Mucosa of stomach (tissue), 1 donor: ENCODE measurements at regions not wholly inside any gene's neighbourhood (a gene's known extent, or its start where the extent isn't known, plus 50 kb on each side); places are given as distances from the start of the nearest gene placed in this dataset.

Experiments
- H3K27me3 ChIP-seq: one replicate; pipeline ENCODE4 v1.7.0; 2013; ENCODE audit warnings: mild to moderate bottlenecking, low read length; ENCODE audit not compliant: control insufficient read depth, insufficient read depth
- H3K36me3 ChIP-seq: one replicate; pipeline ENCODE4 v1.7.0; 2013; ENCODE audit warnings: low read length; ENCODE audit not compliant: control insufficient read depth, insufficient read depth
- H3K4me1 ChIP-seq: one replicate; pipeline ENCODE4 v1.7.0; 2013; ENCODE audit warnings: mild to moderate bottlenecking, low read length; ENCODE audit not compliant: control insufficient read depth, insufficient read depth
- H3K4me3 ChIP-seq: one replicate; pipeline ENCODE4 v1.7.0; 2013; ENCODE audit warnings: low read length
- H3K9ac ChIP-seq: one replicate; pipeline ENCODE4 v1.7.0; 2013; ENCODE audit warnings: mild to moderate bottlenecking, low read length, moderate library complexity
- H3K9me3 ChIP-seq: one replicate; pipeline ENCODE4 v1.7.0; 2013; ENCODE audit warnings: mild to moderate bottlenecking, low read length, moderate library complexity; ENCODE audit not compliant: control insufficient read depth
- donor health status: Pancreatic carcinoma.

DNA sequence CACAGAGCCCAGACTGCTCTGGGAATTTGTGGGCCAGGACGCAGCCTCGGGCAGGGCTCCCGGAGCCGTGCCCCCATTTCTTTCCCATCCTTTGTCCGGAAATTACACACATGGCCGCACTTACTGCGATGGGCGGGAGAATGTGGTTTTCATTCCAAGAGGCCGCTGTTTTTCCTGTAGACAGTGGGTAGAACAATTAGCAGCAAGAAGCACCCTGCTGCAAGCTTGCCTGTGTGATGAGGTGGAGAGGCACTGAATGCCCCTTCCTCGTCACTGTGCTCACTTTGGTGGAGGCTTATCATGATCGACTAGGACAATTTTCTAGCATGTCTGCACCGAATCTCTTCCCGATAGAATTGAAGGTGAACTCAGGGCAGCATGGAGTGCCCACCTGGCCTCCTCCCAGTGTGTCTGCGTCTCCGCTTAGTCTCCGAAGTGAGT lies 102.8 kb downstream of the DACT2 start:
- H3K4me1 ChIP-seq: no peaks in the 10 kb centered on the region
- H3K9me3 ChIP-seq: no peaks in the 10 kb centered on the region
- H3K9ac ChIP-seq: no peak overlapping the region
- H3K36me3 ChIP-seq: no peaks in the 10 kb centered on the region
- H3K27me3 ChIP-seq: no peaks in the 10 kb centered on the region
- no peak overlapping the region for H3K4me3 ChIP-seq

DNA sequence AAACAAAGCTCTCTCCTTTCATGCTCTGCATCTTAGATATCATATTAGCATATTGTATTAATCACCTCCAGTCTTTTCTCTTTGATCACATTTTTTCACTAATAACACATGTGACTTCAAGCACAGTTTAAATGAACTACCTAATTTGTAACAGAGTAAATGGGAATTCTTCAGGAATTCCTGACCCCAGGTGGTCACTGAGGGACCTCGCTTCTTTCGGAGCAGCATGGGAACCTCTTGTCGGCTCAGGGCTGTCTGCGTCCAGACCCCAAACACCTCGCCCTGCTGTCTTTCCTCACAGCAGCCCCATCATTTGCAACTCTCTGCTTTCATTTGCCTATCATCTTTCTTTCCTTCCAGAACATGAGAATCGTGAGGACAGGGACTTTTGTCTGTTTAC lies 103.5 kb downstream of the DACT2 start:
- H3K27me3 ChIP-seq: no peaks in the 10 kb centered on the region
- no peak overlapping the region for H3K4me3 ChIP-seq
- no peaks in the 10 kb centered on the region for H3K36me3 ChIP-seq
- no peak overlapping the region for H3K9ac ChIP-seq
- H3K9me3 ChIP-seq: no peaks in the 10 kb centered on the region
- H3K4me1 ChIP-seq: no peaks in the 10 kb centered on the region

DNA sequence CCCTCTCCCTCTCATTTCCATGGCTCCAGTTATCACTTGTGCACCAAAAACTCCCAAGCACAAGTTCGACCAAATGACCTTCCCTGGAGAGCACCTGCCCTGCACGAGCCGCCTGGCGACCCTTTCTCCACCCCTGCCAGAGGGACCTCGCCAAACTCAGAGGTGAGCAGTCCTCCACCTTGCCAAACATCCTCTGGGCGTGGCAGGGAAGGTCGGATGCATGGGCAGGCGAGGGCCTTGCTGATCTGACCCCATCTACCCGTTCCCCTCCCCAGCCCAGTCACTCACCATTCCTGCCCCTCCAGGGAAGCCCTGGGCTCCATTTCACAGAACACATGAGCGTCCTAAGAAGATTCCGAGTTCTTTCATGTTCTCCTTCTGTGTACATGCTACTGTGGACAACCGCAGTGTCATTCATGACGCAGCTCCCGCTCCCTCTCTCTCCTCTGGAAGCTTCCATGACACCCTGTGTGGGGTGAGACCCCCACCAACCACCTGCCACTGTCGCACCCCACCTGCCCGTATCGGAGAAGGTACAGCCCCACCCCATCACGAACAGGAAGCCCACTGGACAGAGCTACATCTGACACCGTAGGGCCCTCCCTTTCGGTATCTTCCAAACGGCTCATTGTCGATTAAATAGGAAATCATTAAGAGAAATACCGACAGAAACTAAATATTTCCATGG lies 104.3 kb downstream of the DACT2 start:
- H3K4me3 ChIP-seq: no peak overlapping the region
- no peaks in the 10 kb centered on the region for H3K36me3 ChIP-seq
- H3K4me1 ChIP-seq: no peaks in the 10 kb centered on the region
- no peaks in the 10 kb centered on the region for H3K27me3 ChIP-seq
- no peak overlapping the region for H3K9ac ChIP-seq
- H3K9me3 ChIP-seq: no peaks in the 10 kb centered on the region

DNA sequence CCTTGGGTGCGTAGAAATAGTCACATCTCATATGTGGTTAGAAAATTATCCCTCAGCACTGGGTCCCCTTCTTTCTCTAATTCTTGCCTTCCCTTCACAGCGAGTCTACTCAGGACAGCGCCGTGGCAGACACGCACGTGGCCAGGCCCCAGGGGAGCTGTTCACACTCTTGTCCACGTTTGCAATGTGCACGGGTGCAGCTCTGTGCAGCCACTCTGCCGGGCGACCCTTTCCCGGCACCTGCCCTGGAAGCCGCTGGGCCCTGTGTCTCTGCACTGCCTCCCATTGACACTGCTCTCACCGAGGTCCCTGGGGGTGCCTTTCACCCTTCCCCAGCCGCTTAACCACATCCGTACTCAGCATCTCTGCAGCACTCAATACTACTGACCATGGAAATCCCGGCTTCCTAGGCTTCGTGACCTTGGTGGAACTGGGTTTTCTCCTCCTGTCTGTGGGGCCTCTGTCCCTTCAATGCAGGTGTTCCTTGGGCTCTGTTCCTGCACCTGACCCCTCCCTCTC lies 104.9 kb downstream of the DACT2 start:
- H3K9me3 ChIP-seq: no peaks in the 10 kb centered on the region
- H3K9ac ChIP-seq: no peak overlapping the region
- H3K36me3 ChIP-seq: no peaks in the 10 kb centered on the region
- no peaks in the 10 kb centered on the region for H3K27me3 ChIP-seq
- no peaks in the 10 kb centered on the region for H3K4me1 ChIP-seq
- no peak overlapping the region for H3K4me3 ChIP-seq

DNA sequence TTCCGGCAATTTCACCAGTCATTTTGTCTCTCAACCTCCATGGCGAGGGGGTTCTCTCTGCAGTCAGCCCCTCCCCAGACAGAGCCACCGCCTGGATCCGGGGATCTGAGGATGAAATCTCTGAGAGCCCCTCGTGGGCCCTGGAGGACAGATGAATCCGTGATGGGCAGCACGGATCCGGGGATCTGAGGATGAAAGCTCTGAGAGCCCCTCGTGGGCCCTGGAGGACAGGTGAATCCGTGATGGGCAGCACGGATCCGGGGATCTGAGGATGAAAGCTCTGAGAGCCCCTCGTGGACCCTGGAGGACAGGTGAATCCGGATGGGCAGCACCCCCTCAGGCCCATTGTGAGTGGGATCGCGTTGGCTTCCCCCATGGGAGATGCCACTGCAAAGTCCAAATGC lies 106.5 kb downstream of the DACT2 start:
- Histone ChIP-seq H3K36me3 (no peaks in the 10 kb centered on the region), H3K4me1 (no peaks in the 10 kb centered on the region), H3K4me3 (no peak overlapping the region), H3K9ac (no peak overlapping the region), H3K27me3 (no peaks in the 10 kb centered on the region), H3K9me3 (no peaks in the 10 kb centered on the region)

DNA sequence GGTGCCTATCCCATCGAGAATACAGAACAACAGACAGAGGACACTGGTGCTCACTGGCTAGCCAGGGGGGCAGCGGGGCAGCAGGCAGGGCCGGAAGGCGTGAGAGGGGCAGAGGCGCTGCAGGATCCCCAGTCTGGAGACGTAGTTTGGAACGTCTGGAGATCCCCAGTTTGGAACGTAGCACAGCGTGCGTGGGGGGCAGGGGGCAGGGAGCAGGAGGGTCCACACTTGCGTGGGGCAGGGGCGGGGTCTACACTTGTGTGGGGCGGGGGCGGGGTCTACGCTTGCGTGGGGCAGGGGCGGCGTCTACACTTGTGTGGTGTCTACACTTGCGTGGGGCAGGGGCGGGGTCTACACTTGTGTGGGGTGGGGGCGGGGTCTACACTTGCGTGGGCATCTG lies 107.2 kb downstream of the DACT2 start:
- Histone ChIP-seq H3K4me1 (no peaks in the 10 kb centered on the region), H3K36me3 (no peaks in the 10 kb centered on the region), H3K9me3 (no peaks in the 10 kb centered on the region), H3K27me3 (no peaks in the 10 kb centered on the region), H3K4me3 (no peak overlapping the region), H3K9ac (no peak overlapping the region)

DNA sequence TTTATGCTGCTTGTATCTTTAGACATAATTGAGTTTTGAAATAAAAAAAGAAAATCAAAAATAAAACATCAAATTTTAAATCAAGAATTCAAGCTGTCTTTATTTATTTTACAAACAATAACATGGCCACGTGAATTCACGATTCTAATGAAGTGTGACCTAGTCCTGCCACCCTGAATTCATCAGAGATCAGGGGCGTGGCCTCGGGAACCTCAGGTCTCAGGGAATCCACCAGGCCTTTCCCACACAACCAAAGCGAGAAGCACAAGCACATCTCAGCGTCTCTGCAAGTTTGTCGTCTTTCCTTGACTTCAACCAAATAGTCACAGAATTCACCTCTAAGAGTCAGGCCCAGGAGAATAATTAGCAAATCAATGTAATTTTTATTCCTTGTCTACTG lies 107.9 kb downstream of the DACT2 start:
- Histone ChIP-seq H3K27me3 (no peaks in the 10 kb centered on the region), H3K4me1 (no peaks in the 10 kb centered on the region), H3K9ac (no peak overlapping the region), H3K36me3 (no peaks in the 10 kb centered on the region), H3K9me3 (no peaks in the 10 kb centered on the region), H3K4me3 (no peak overlapping the region)

DNA sequence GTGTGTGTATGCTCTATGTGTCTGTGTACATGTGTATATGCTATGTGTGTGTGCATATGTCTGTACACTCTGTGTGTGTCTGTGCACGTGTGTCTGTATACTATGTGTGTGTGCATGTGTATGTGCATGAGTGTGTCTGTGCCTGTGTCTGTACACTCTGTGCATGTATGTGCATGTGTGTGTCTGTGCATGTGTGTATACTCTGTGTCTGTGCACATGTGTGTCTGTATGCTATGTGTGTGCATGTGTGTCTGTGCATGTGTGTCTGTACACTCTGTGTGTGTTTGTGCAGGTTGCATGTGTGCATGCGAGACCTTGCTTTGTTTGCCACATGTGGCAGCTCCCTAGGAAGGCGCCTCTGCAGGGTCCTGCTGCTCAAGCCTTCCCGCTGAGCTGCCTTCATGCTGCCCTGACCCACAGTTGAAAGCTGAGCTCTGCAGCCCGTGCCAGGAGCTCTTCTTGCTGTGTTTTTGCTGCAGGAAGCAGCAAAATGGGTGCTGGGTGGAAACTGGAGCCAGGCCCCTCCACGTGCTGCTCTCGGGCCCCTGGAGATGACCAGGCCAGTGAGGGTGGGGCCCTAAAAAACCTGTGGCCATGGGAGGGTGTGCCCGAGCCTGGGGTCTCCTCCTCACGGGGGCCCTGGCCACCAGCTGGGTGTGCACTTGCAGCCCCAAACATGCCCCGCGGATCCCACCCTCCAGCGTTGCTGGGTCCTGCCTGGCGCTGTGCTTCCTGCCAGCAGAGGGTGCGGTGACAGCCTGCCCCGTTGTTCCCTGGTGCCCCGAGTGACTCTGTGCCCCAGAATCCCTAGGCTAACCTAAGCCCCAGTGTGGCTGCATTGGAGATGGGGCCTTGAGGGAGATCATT lies 109.1 kb downstream of the DACT2 start:
- Histone ChIP-seq H3K9me3 (no peaks in the 10 kb centered on the region), H3K9ac (no peak overlapping the region), H3K4me1 (no peaks in the 10 kb centered on the region), H3K27me3 (no peaks in the 10 kb centered on the region), H3K36me3 (no peaks in the 10 kb centered on the region), H3K4me3 (no peak overlapping the region)

DNA sequence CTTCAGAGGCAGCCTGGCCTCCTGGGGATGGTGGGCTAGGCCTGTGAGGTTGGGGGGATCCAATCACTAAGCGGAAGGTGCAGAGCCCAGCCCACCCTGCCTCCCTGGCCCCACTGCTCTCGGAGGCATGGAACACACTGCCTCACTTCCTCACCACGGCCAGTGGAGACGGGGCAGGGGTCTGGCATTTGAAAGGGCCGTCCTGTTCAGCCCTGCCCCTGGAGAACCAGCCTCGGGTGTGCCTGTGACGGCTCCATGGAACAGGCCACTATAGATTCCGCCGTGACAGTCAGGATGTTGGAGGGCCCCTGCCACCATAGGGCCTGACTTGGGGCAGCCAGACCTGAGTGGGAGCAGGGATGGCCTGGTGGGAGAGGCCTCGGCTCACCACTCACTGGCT lies 110.2 kb downstream of the DACT2 start:
- Histone ChIP-seq H3K27me3 (no peaks in the 10 kb centered on the region), H3K4me1 (no peaks in the 10 kb centered on the region), H3K36me3 (no peaks in the 10 kb centered on the region)

DNA sequence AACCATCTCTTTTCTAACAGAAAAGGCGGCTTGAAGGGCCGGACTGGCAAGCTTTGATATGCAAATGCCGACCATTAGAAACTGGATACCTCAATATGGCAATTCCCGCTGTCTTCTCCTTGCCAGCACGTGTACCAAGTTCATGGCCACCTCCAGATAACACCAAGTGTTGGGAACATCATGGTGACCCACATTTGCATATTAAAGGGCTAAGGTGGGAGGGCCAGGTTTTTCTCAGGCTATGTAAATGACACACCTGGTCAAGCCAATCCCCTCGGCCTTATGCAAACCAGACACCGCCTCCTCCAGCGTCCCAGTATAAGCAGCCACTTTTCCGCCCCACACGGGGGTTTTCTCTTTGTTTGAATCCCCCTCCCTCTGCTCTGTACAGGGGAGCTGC lies 110.7 kb downstream of the DACT2 start:
- Histone ChIP-seq H3K9me3 (no peaks in the 10 kb centered on the region), H3K4me1 (no peaks in the 10 kb centered on the region), H3K27me3 (no peaks in the 10 kb centered on the region), H3K4me3 (no peak overlapping the region), H3K9ac (no peak overlapping the region), H3K36me3 (no peaks in the 10 kb centered on the region)

More for the DNA sequence above, 110.2 kb downstream of the DACT2 start:
- H3K4me3 ChIP-seq: no peak overlapping the region
- H3K9ac ChIP-seq: no peak overlapping the region
- no peaks in the 10 kb centered on the region for H3K9me3 ChIP-seq

DNA sequence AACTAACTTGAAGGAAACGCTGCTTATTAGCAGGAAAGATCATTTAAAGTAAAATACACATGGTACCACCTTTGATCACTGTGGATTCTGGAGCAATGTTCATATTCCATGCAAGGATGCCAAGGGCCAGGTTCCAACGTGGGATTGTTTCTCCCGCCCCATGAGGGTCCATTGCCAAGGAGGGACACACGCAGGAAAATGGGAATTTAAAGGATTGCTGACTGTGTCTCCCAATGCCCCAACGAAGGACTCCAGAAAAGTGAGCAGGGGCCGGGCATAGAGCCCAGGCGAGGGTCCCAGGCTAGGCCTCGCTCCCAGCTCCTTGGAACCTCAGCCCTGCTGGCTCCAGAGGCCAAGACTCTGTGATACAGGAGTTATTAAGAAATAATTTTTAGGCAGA lies 111.2 kb downstream of the DACT2 start:
- no peaks in the 10 kb centered on the region for H3K9me3 ChIP-seq
- H3K4me1 ChIP-seq: no peaks in the 10 kb centered on the region
- no peak overlapping the region for H3K9ac ChIP-seq
- no peaks in the 10 kb centered on the region for H3K36me3 ChIP-seq
- no peaks in the 10 kb centered on the region for H3K27me3 ChIP-seq
- no peak overlapping the region for H3K4me3 ChIP-seq

DNA sequence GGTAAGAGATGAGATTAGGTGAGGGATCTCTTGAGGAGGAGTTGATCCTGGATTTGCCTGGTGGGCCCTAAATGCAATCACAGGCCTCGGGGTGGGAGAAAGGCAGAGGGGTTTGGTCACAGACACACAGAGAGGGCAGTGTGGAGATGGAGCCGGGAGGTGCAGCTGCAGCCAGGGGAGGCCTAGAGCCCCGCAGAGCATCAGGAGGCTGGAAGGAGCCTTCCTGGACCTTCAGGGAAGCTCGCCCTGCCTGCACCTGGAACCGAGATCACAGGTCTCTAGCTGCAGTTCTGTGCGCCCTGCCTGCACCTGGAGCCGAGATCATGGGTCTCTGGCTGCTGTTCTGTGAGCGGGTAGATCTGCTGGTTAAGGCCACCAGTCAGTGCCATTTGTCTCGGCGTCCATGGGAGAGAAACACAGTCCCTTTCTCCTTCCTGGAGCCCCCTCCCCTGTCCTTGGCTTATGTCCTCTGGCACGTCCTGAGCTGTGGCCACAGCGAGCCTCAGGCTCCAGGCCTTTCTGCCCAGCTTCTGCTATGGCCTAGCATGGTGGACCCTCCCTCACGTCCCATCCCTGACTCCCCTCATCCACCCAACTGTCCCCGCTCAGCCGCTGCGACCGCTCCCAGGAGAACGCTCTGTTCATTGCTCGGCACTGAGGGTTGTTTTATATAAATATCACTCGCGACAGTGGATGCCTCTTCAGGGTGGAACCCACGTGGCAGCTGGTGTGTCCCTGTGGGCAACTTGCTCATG lies 112.0 kb downstream of the DACT2 start:
- Histone ChIP-seq H3K4me3 (no peak overlapping the region), H3K9me3 (no peaks in the 10 kb centered on the region), H3K4me1 (no peaks in the 10 kb centered on the region), H3K36me3 (no peaks in the 10 kb centered on the region), H3K9ac (no peak overlapping the region), H3K27me3 (no peaks in the 10 kb centered on the region)
